ENCODE measurements at regions not wholly inside any gene's neighbourhood (a gene's known extent, or its start where the extent isn't known, plus 50 kb on each side); places are given as distances from the start of the nearest gene placed in this dataset.

DNA sequence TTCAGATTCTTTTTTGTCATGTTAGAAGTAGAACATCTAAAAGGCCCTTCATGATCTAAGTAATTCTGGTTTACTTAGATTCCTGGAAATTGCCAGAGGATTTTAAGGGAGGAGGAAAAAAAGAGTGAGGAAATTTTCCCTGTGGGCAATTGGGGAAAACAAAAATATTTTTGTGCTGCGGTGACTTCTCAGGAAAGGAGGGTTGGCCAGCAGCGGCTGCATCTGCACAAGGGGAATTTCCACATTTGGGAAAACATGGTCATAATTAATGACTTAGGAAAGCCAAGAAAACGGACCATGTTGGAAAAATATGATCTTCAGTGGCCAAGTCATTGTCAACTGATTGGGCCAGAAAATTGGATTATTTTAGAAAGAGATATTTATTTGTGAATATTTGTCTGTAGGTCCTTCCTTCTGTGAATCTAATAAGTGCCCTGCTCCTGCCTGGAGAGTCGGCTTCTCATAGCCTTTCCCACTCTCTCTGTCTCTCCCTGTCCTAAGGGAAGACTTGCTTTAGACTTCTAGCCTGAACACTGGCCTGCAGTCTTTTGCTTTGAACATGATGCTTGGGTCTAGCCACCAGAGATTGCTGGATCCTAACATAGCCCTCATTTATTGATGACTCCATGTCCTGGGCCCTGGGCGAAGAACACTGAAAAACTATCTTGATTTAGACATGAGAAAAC is 124.2 kb upstream of the MKLN1 start:
- Histone ChIP-seq H2AFZ (ENCODE audit: low read depth, low read length) (no peak overlapping the region), H3K4me2 (ENCODE audit: insufficient read depth, low read length) (no peak overlapping the region), H3K36me3 (ENCODE audit: insufficient read depth, low read length) (no peaks in the 10 kb centered on the region), H3K27ac (ENCODE audit: low read length) (no peak overlapping the region), H3K27me3 (ENCODE audit: insufficient read depth, low read length, poor library complexity) (no peaks in the 10 kb centered on the region), H3K4me3 (ENCODE audit: low read depth in 1 of 2, low read length in 2 of 2) (no peak overlapping the region), H3K9ac (ENCODE audit: low read depth, low read length) (no peak overlapping the region), H3K79me2 (ENCODE audit: insufficient read depth, low read length) (no peaks in the 10 kb centered on the region), H3K9me3 (ENCODE audit: insufficient read depth, low read length, severe bottlenecking) (no peaks in the 10 kb centered on the region), H3K4me1 (ENCODE audit: insufficient read depth, low read length) (no peaks in the 10 kb centered on the region), H4K20me1 (ENCODE audit: insufficient read depth, low read length) (no peaks in the 10 kb centered on the region)
- no peak for DNase-seq
- no peak for ATAC-seq (ENCODE audit: insufficient read depth, low read depth)
- TF ChIP-seq, protein P1, sequence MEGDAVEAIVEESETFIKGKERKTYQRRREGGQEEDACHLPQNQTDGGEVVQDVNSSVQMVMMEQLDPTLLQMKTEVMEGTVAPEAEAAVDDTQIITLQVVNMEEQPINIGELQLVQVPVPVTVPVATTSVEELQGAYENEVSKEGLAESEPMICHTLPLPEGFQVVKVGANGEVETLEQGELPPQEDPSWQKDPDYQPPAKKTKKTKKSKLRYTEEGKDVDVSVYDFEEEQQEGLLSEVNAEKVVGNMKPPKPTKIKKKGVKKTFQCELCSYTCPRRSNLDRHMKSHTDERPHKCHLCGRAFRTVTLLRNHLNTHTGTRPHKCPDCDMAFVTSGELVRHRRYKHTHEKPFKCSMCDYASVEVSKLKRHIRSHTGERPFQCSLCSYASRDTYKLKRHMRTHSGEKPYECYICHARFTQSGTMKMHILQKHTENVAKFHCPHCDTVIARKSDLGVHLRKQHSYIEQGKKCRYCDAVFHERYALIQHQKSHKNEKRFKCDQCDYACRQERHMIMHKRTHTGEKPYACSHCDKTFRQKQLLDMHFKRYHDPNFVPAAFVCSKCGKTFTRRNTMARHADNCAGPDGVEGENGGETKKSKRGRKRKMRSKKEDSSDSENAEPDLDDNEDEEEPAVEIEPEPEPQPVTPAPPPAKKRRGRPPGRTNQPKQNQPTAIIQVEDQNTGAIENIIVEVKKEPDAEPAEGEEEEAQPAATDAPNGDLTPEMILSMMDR (IDR thresholded peaks at IDR 0.05; ENCODE audit: borderline replicate concordance, extremely low read depth, low read length, poor library complexity, severe bottlenecking): no peak
- TF ChIP-seq EZH2 (IDR thresholded peaks at IDR 0.05; ENCODE audit: borderline replicate concordance, low read depth, low read length, severe bottlenecking): no peak

DNA sequence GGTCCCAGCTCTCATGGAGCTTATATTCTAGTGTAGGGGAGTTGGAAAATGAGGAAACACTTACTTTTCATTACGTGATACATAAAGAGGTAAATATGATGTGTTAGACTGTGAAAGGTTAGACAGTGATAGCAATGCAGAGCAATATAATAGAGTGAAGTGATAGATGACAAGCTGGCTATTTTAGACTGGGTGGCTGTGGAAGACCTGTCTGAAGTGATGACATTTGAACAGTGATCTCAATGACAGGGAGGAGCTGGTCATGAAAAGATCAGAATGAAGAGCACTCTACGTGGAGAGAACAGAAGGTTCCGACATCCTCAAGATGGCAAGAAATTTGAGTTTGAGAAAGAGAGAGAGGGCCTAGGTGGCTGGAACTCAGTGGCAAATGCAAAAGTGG is 118.9 kb upstream of the MKLN1 start:
- Histone ChIP-seq H3K27ac (ENCODE audit: low read length) (no peak overlapping the region), H4K20me1 (ENCODE audit: insufficient read depth, low read length) (no peaks in the 10 kb centered on the region), H3K4me1 (ENCODE audit: insufficient read depth, low read length) (no peaks in the 10 kb centered on the region), H3K9ac (ENCODE audit: low read depth, low read length) (no peak overlapping the region), H3K79me2 (ENCODE audit: insufficient read depth, low read length) (no peaks in the 10 kb centered on the region), H3K9me3 (ENCODE audit: insufficient read depth, low read length, severe bottlenecking) (no peaks in the 10 kb centered on the region), H3K27me3 (ENCODE audit: insufficient read depth, low read length, poor library complexity) (no peaks in the 10 kb centered on the region), H2AFZ (ENCODE audit: low read depth, low read length) (no peak overlapping the region), H3K4me2 (ENCODE audit: insufficient read depth, low read length) (no peak overlapping the region), H3K36me3 (ENCODE audit: insufficient read depth, low read length) (no peaks in the 10 kb centered on the region), H3K4me3 (ENCODE audit: low read depth in 1 of 2, low read length in 2 of 2) (no peak overlapping the region)
- TF ChIP-seq EZH2 (IDR thresholded peaks at IDR 0.05; ENCODE audit: borderline replicate concordance, low read depth, low read length, severe bottlenecking): no peak
- TF ChIP-seq, protein P1 (IDR thresholded peaks at IDR 0.05; ENCODE audit: borderline replicate concordance, extremely low read depth, low read length, poor library complexity, severe bottlenecking): no peak
- DNase-seq (no peak), ATAC-seq (ENCODE audit: insufficient read depth, low read depth) (no peak)

DNA sequence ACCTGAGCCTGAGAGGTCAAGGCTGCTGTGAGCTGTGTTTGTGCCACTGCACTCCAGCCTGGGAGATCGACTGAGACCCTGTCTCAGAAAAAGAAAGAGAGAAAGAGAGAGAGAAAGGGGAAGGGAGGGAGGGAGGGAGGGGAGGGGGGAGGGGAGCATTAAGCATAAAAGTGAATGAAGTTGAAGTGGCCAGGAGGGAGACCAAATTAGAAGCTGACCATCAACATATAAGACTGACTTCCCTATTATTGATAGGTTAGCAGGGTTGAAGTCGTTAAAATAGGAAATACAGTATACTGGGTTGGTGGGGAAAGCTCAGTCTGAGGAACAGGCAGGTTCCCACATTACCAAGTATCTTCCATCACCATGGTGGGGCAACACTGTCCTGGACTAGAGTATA is 117.1 kb upstream of the MKLN1 start:
- H3K4me3 ChIP-seq (ENCODE audit: low read depth in 1 of 2, low read length in 2 of 2): no peak overlapping the region
- TF ChIP-seq, protein P1 (IDR thresholded peaks at IDR 0.05; ENCODE audit: borderline replicate concordance, extremely low read depth, low read length, poor library complexity, severe bottlenecking): no peak
- H3K4me1 ChIP-seq (ENCODE audit: insufficient read depth, low read length): no peaks in the 10 kb centered on the region
- H3K27me3 ChIP-seq (ENCODE audit: insufficient read depth, low read length, poor library complexity): no peaks in the 10 kb centered on the region
- H3K9me3 ChIP-seq (ENCODE audit: insufficient read depth, low read length, severe bottlenecking): no peaks in the 10 kb centered on the region
- no peak overlapping the region for H3K4me2 ChIP-seq (ENCODE audit: insufficient read depth, low read length)
- no peak for DNase-seq
- H2AFZ ChIP-seq (ENCODE audit: low read depth, low read length): no peak overlapping the region
- no peaks in the 10 kb centered on the region for H3K79me2 ChIP-seq (ENCODE audit: insufficient read depth, low read length)
- H4K20me1 ChIP-seq (ENCODE audit: insufficient read depth, low read length): no peaks in the 10 kb centered on the region
- H3K36me3 ChIP-seq (ENCODE audit: insufficient read depth, low read length): no peaks in the 10 kb centered on the region
- no peak overlapping the region for H3K9ac ChIP-seq (ENCODE audit: low read depth, low read length)
- no peak overlapping the region for H3K27ac ChIP-seq (ENCODE audit: low read length)
- no peak for ATAC-seq (ENCODE audit: insufficient read depth, low read depth)

DNA sequence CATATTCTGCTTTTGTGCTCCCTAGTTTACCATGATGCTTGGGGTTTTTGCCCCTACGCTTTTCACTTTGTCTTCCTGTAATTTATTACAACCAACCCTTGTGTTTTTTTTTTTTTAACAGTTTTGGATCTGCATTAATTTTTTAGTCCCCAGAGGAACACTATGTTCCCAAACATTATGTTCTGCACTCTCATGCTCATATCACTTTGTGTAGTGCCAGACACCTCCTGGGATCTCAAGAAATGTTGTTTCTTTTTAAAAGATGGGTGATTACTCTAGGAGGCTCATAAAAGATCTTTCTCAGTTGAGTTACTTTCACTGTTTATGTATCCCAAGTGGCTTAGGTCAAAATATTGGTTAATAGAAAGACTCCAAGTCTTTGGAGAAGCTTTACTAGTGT is 116.2 kb upstream of the MKLN1 start:
- Histone ChIP-seq H4K20me1 (ENCODE audit: insufficient read depth, low read length) (no peaks in the 10 kb centered on the region), H3K9me3 (ENCODE audit: insufficient read depth, low read length, severe bottlenecking) (no peaks in the 10 kb centered on the region), H3K36me3 (ENCODE audit: insufficient read depth, low read length) (no peaks in the 10 kb centered on the region), H3K27me3 (ENCODE audit: insufficient read depth, low read length, poor library complexity) (no peaks in the 10 kb centered on the region), H3K4me3 (ENCODE audit: low read depth in 1 of 2, low read length in 2 of 2) (no peak overlapping the region), H2AFZ (ENCODE audit: low read depth, low read length) (no peak overlapping the region), H3K79me2 (ENCODE audit: insufficient read depth, low read length) (no peaks in the 10 kb centered on the region), H3K27ac (ENCODE audit: low read length) (no peak overlapping the region), H3K9ac (ENCODE audit: low read depth, low read length) (no peak overlapping the region), H3K4me2 (ENCODE audit: insufficient read depth, low read length) (no peak overlapping the region), H3K4me1 (ENCODE audit: insufficient read depth, low read length) (no peaks in the 10 kb centered on the region)
- no peak for ATAC-seq (ENCODE audit: insufficient read depth, low read depth)
- TF ChIP-seq EZH2 (IDR thresholded peaks at IDR 0.05; ENCODE audit: borderline replicate concordance, low read depth, low read length, severe bottlenecking): no peak
- TF ChIP-seq, protein P1 (IDR thresholded peaks at IDR 0.05; ENCODE audit: borderline replicate concordance, extremely low read depth, low read length, poor library complexity, severe bottlenecking): no peak
- no peak for DNase-seq
